COR-L47 (cell line): ENCODE measurements at regions not wholly inside any gene's neighbourhood (a gene's known extent, or its start where the extent isn't known, plus 50 kb on each side); places are given as distances from the start of the nearest gene placed in this dataset.

Experiments
- DNase-seq: peaks from one replicate; lab custom pipeline; 2025; lab: John Stamatoyannopoulos, UW

DNA sequence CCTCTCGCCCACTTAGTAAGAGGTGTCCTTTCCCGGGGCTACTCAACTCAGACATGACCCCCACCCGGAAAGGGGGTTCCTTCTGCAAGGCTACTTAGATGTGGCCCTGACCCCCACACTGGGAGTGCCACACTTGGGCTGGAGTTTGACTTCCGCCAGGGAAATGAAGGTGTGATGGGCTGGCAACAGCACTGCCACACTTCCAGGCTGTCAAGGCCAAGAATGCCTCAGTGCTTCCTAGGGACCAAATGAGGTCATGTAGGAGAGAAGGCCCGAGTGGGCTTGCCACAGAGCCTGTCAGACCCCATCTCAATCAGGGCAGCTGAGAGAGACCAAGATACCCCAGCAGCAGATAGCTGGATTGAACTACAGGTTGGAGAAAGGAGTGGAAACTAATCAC, 55.5 kb downstream of the DRD1 start:
- no peak for DNase-seq

GRCh38 chr5:175387144-175387543, 56.8 kb downstream of the DRD1 start:
- DNase-seq = no peak

- no peak for DNase-seq
These were observed 57.5 kb downstream of the DRD1 start for GRCh38 chr5:175386526-175386925.

GRCh38 chr5:175385691-175386362, 58.2 kb downstream of the DRD1 start:
- DNase-seq = peak; percentile 53

DNA sequence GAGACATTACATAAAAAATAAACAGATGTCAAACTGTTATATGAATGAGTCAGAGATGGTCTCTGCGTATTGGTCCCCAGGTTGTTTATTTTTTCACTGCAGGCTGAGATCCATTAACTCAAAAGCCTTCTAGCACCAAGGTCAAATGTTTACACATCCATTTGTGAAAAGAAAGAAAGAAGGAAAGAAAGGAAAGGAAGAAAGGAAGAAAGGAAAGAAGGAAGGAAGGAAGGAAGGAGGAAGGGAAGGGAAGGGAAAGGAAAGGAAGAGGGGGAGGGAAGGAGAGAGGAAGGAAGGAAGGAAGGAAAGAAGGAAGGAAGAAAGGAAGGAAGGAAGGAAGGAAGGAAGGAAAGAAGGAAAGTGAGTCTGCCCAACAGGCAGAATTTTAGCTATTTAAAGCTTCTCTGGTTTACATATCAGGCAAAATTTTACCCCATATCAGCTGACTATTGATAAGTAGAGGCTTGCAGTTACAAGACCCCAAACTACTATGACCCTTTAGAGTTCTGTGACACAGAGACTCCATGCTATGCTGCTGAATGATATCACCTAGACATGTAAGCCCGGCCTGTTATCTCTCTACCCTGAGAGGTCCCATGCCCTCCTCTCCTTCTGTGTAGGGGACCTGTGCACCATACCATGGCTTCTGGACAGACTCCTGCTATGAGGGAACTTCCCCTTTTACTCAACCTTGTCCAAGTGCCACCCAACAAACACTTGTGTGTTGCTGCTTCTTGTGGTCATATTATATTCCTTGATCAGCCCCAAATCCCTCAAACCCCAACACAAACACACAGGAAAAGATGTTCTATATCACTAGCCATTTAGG, 59.0 kb downstream of the DRD1 start:
- no peak for DNase-seq

DNA sequence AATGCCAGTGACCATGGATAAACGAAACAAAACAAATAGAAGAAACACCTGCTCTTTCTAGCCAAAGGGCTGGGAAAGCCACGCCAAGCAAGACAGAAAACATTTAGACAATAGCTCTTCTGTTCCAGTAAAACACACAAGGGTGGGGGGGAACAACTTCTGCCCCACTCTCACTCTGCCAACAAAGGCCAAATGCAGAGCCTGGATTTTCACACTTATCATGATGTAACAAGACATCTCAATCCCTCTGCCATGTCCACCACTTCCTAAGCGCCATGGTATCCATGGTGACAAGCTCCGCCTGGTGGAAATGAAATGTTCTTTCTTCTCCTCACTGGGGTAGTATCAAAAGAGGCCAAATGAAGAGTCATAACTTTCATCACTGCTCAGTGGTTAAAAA, 60.6 kb downstream of the DRD1 start:
- no peak for DNase-seq

GRCh38 chr5:175382171-175382570, 61.8 kb downstream of the DRD1 start:
- DNase-seq = no peak

GRCh38 chr5:175381130-175381529, 62.9 kb downstream of the DRD1 start:
- no peak for DNase-seq

DNA sequence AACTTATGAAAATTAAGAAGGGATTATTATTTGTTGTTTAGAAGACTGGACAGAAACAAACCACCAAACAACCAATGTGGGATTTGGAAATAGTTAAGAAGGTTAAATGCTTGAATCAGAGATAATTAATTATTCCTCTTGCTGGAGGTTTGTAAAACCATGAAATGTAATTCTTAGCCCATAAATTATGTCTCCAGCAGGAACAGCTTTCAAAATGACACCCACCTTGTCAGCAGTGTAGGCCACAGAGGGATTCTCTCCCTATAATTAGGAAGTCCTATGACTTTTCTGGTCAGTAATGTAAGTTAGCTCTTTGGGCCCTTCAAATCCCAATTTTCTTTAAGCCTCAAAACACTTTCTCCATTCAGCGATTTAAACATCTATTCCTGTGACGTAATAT, 63.3 kb downstream of the DRD1 start:
- no peak for DNase-seq

- DNase-seq = no peak
These were observed 64.1 kb downstream of the DRD1 start for GRCh38 chr5:175379867-175380266.

DNA sequence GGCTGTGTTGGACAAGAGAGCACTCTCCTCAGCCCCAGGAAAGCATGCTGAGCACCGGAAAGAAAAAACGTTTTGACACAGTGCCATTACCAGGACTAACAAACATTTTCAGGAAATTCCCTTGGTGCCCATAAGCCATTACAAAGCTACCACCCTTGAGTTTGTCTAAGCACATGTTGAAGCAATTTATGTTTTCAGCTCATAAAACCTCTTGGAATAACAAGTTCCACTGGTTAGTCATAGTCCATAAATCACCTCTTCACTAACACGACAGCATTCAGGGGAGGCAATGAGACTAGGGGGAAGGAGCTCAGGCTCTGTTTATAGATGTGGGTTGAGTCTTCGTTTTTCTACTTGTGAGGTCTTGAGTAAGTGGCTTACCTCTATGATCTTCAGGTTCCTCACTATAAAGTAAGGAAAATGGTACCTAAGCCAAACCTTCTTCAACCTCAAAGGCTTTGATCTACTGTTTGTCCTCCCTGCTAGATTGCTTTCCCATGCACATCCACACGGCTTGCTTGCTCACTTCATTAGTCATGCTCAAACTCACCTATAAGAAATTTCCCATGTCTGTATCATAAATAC, 65.4 kb downstream of the DRD1 start:
- DNase-seq = no peak

DNA sequence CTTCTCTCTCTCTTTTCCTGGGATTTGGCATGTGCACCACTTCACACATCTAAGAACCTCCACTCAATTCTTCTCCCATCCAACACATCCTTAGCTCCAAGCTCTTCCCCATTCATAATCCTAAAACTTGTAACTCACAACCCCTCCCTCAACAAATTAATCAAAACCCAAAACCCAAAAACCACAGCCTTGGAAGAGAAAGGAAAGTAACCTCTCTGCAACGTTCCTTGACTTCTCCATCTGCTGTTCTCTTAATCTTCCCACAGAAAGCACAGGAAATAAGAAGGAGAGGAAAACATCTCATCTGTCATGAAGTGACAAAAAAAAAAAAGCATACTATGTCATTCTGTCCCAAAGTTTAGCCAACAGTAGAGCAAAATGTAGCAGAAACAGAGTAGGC, 66.2 kb downstream of the DRD1 start:
- DNase-seq = no peak

DNA sequence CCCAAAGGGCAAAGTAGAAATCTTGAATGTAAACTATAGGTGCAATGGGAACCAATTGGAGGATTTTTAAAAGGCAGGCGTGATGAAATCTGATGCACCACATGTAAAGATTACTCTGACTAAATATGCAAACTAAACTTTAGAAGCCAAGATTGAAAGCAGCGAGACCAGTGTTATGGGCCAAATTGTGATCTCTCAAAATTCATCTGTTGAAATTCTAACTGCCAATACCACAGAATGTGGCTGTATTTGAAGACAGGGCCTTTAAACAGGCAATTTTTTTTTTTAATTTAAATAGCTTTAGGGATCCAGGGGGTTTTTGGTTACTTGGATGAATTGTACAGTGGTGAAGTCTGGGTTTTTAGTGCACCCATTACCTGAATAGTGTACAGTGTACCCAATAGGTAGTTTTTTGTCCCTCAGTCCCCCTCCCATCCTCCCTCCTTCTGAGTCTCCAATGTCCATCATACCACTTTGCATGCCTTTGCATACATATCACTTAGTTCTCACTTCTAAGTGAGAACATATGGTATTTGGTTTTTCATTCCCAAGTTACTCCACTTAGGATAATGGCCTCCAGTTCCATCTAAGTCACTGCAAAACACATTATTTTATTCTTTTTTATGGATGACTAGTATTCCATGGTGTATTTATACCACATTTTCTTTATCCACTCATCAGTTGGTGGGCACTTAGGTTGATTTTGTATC, 69.7 kb downstream of the DRD1 start:
- no peak for DNase-seq

- no peak for DNase-seq
These were observed 78.1 kb downstream of the DRD1 start for GRCh38 chr5:175365866-175366265.

- no peak for DNase-seq
These were observed 80.7 kb downstream of the DRD1 start for GRCh38 chr5:175363300-175363699.

GRCh38 chr5:175357995-175358394, 86.0 kb downstream of the DRD1 start:
- DNase-seq = no peak

DNA sequence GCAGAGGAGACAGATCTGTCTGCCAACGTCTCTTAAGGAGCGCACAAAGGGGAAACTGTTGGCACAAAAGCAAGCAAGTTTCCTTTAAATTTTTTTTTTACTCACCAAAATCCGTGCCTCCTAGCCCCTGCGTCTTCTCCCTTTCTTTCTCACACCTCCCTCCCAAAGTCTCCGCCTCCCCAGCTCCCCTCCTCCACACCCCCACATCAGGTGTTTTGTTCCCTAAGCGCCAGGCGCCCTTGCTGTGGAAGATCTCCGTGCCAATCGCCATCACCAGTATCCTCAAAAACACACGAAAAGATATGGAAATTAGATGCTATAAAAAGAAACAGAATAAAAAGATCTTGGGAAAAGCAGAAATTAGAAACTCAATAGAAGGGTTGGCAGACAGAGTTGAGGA, 87.6 kb downstream of the DRD1 start:
- DNase-seq = no peak

- DNase-seq = no peak
These were observed 89.0 kb downstream of the DRD1 start for GRCh38 chr5:175354964-175355363.

GRCh38 chr5:175353926-175354325, 90.1 kb downstream of the DRD1 start:
- no peak for DNase-seq

DNA sequence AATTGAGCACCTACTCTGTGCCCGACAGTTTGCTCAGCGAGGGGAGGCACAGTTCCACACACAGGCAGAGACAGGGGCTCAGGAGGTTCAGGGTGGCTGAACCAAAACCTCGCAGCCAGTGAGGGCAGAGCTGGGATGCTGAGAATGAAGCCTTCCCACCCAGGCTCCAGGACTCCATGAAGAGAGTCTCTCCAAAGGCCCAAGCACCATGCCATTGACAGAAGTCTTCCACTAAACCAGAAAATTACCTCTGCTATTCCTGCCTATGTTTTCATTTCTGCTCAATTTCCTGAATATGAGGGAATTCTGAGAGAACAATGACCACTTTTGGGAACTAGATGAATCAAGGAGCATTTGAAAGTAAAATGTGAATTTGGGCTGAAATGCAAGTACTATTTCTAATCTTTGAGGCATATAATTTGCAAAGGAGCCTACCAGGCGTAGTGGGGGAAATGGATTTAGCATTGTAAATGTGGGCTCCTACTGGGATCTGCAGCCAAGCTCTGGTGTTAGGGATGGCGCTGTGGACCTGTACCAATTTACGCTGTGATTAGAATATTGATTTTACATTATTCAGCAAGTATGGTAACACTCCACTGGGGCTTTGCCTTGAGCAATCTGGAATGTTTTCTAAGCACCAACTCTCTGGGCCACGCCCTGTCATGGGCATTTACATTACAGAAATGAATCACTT, 91.9 kb downstream of the DRD1 start:
- DNase-seq = no peak

GRCh38 chr5:175351126-175351525, 92.9 kb downstream of the DRD1 start:
- no peak for DNase-seq

- DNase-seq = no peak
These were observed 96.1 kb downstream of the DRD1 start for GRCh38 chr5:175347931-175348330.
